CD4-positive, alpha-beta T cell (primary cell): ENCODE measurements at regions not wholly inside any gene's neighbourhood (a gene's known extent, or its start where the extent isn't known, plus 50 kb on each side); places are given as distances from the start of the nearest gene placed in this dataset.

Source experiments
- ATAC-seq: fragments of 200-7000 bp; cut with Tn5 transposase; one replicate; pipeline ENCODE4 v1.10.0; 2022; ENCODE audit warnings: mild to moderate bottlenecking; ENCODE audit not compliant: poor library complexity
- CTCF ChIA-PET: fragments of 350-600 bp; sonication (Branson Sonifier 250); formaldehyde crosslinking; loops from one replicate; lab custom pipeline; 2021; ENCODE audit warnings: antibody characterized with exemption, inconsistent platforms; lab: Charles Lee
- POLR2A ChIA-PET: fragments of 350-600 bp; sonication (Branson Sonifier 250); formaldehyde crosslinking; loops from one replicate; lab custom pipeline; 2021; ENCODE audit warnings: antibody characterized with exemption, inconsistent platforms; lab: Charles Lee
- DNase-seq, 14 experiments: peaks; one replicate each; pipeline ENCODE4 v3.0.0-alpha.2; 2013 to 2020; ENCODE audit warnings: mixed read lengths in 2 of 14
- H3K27ac ChIP-seq, 2 donors: one replicate each; pipeline versions ENCODE4 v1.5.1 to v1.7.0; 2013; ENCODE audit warnings: low read length in 2 of 2, low read depth in 1 of 2, mild to moderate bottlenecking in 1 of 2
- H3K27me3 ChIP-seq, 2 experiments: 1 replicate in 1 of 2; 2 replicates in 1 of 2; pipeline versions ENCODE4 v1.6.1 to v1.7.0; 2013; ENCODE audit warnings: low read length in 2 of 2, control low read depth in 1 of 2, mild to moderate bottlenecking in 1 of 2, moderate library complexity in 1 of 2; ENCODE audit not compliant: insufficient read depth in 2 of 2, control insufficient read depth in 1 of 2
- H3K36me3 ChIP-seq: one replicate; pipeline ENCODE4 v1.6.1; 2013; ENCODE audit warnings: low read length, control low read depth; ENCODE audit not compliant: insufficient read depth
- H3K4me1 ChIP-seq: one replicate; pipeline ENCODE4 v1.6.1; 2013; ENCODE audit warnings: low read length, control low read depth; ENCODE audit not compliant: insufficient read depth
- H3K4me3 ChIP-seq: one replicate; pipeline ENCODE4 v1.5.1; 2013; ENCODE audit warnings: mild to moderate bottlenecking, low read length, moderate library complexity
- H3K9me3 ChIP-seq, 2 experiments: 1 replicate in 1 of 2; 2 replicates in 1 of 2; pipeline versions ENCODE4 v1.6.1 to v1.7.0; 2013; ENCODE audit warnings: low read length in 2 of 2, mild to moderate bottlenecking in 2 of 2, control low read depth in 1 of 2, moderate library complexity in 1 of 2; ENCODE audit not compliant: control insufficient read depth in 1 of 2, insufficient read depth in 1 of 2
- H3K27ac Mint-ChIP-seq: one replicate; pipeline ENCODE4 v1.8.0; 2020; ENCODE audit warnings: mixed read lengths
- H3K27me3 Mint-ChIP-seq: one replicate; pipeline ENCODE4 v1.8.0; 2021; ENCODE audit warnings: mixed read lengths
- H3K36me3 Mint-ChIP-seq: one replicate; pipeline ENCODE4 v1.8.0; 2021; ENCODE audit warnings: low read depth, mixed read lengths
- H3K4me1 Mint-ChIP-seq: one replicate; pipeline ENCODE4 v1.8.0; 2021; ENCODE audit warnings: low read depth, mixed read lengths
- H3K4me3 Mint-ChIP-seq: one replicate; pipeline ENCODE4 v1.8.0; 2020; ENCODE audit warnings: mild to moderate bottlenecking, mixed read lengths
- H3K9me3 Mint-ChIP-seq: one replicate; pipeline ENCODE4 v1.8.0; 2020; ENCODE audit warnings: mixed read lengths
- CTCF ChIP-seq: fragments of 200-600 bp; IDR thresholded peaks from one replicate; pipeline ENCODE4 v1.8.0; 2022; ENCODE audit warnings: antibody characterized with exemption, mild to moderate bottlenecking
- intact Hi-C, 2 experiments: fragments of 100-400 bp; cut with DNase I in 1 of 2; cut with micrococcal nuclease in 1 of 2; formaldehyde crosslinking; loops; one replicate each; pipeline versions ENCODE4 v1.15.1 to v1.9.0; 2023 to 2025; cut with DNase I, micrococcal nuclease

DNA sequence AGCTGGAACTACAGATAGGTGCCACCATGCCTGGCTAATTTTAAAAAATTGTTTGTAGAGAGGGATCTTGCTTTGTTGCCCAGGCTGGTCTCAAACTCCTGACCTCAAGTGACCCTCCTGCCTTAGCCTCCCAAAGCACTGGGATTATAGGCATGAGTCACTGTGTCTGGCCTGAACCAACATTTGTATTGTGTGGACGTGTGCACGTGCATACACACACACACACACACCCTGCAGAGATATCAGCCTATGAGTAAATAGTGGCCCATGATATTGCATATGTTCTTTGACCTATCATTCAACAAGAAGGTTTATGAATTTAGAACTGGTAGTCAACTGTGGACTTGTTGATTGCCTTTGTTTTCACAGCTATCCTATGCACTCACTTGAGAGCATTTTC, 161.6 kb downstream of the BAMBI start:
- Histone ChIP-seq H3K27ac (no peak overlapping the region), H3K4me3 (no peak overlapping the region), H3K27me3 (no peaks in the 10 kb centered on the region), H3K36me3 (no peaks in the 10 kb centered on the region), H3K9me3 (no peaks in the 10 kb centered on the region), H3K4me1 (no peaks in the 10 kb centered on the region)
- intact Hi-C loops: no loop called here
- ATAC-seq: no peak
- no peaks in the 10 kb centered on the region for H3K9me3 Mint-ChIP-seq
- H3K36me3 Mint-ChIP-seq: no peaks in the 10 kb centered on the region
- H3K27ac Mint-ChIP-seq: no peak overlapping the region
- no peak overlapping the region for H3K4me3 Mint-ChIP-seq
- H3K27me3 Mint-ChIP-seq: peaks cover 22% of the 10 kb centered on the region
- H3K4me1 Mint-ChIP-seq: no peaks in the 10 kb centered on the region
- no peak for DNase-seq
- ChIA-PET POLR2A (no interaction called here), CTCF (no interaction called here)
- no peak for TF ChIP-seq CTCF

- H3K4me3 Mint-ChIP-seq: no peak overlapping the region
- ChIA-PET CTCF (no interaction called here), POLR2A (no interaction called here)
- H3K27ac ChIP-seq: no peak overlapping the region
- H3K4me3 ChIP-seq: no peak overlapping the region
- no peak overlapping the region for H3K27ac Mint-ChIP-seq
- intact Hi-C loops: no loop called here
- ATAC-seq (no peak), DNase-seq (no peak)
- no peaks in the 10 kb centered on the region for H3K4me1 Mint-ChIP-seq
- H3K36me3 ChIP-seq: no peaks in the 10 kb centered on the region
- H3K4me1 ChIP-seq: no peaks in the 10 kb centered on the region
- H3K9me3 ChIP-seq: no peaks in the 10 kb centered on the region
- H3K9me3 Mint-ChIP-seq: no peaks in the 10 kb centered on the region
- no peak for TF ChIP-seq CTCF
- H3K27me3 ChIP-seq: no peaks in the 10 kb centered on the region
- peaks cover 22% of the 10 kb centered on the region for H3K27me3 Mint-ChIP-seq
- H3K36me3 Mint-ChIP-seq: no peaks in the 10 kb centered on the region
Measured at GRCh38 chr10:28839600-28840007, 162.3 kb downstream of the BAMBI start.

- Histone ChIP-seq H3K4me1 (no peaks in the 10 kb centered on the region), H3K27ac (no peak overlapping the region), H3K36me3 (no peaks in the 10 kb centered on the region), H3K4me3 (no peak overlapping the region), H3K9me3 (peaks cover 0 to 5% of the 10 kb centered on the region in 2 experiments), H3K27me3 (no peaks in the 10 kb centered on the region)
- intact Hi-C loops: no loop called here
- H3K36me3 Mint-ChIP-seq: no peaks in the 10 kb centered on the region
- H3K4me1 Mint-ChIP-seq: no peaks in the 10 kb centered on the region
- no peak for DNase-seq
- ChIA-PET POLR2A (no interaction called here), CTCF (no interaction called here)
- no peak for TF ChIP-seq CTCF
- peaks cover 21% of the 10 kb centered on the region for H3K27me3 Mint-ChIP-seq
- no peak overlapping the region for H3K4me3 Mint-ChIP-seq
- no peaks in the 10 kb centered on the region for H3K9me3 Mint-ChIP-seq
- H3K27ac Mint-ChIP-seq: no peak overlapping the region
- no peak for ATAC-seq
Measured at GRCh38 chr10:28840202-28840601, 162.9 kb downstream of the BAMBI start.
